ENCODE measurements at regions not wholly inside any gene's neighbourhood (a gene's known extent, or its start where the extent isn't known, plus 50 kb on each side); places are given as distances from the start of the nearest gene placed in this dataset.
"Not testable (repeated sequence)": the region's sequence is repeated elsewhere in the genome, so short reads cannot be mapped to it uniquely, and the experiment has no call there.

- ATAC-seq (no peak), FAIRE-seq (no peak), DNase-seq (ENCODE audit: low read depth in 1 of 2, low spot score in 1 of 2) (no peak)
- no peak for TF ChIP-seq MAZ (IDR thresholded peaks at IDR 0.05; ENCODE audit: borderline replicate concordance, low read depth, low read length)
- TF ChIP-seq NR3C1 (IDR thresholded peaks at IDR 0.05), result no peak
- no peak for TF ChIP-seq ELK1 (IDR thresholded peaks at IDR 0.05; ENCODE audit: low read depth, low read length)
- TF ChIP-seq ZNF302 (CRISPR knock-in tag; IDR thresholded peaks at IDR 0.05), result no peak
- TF ChIP-seq, protein P1, sequence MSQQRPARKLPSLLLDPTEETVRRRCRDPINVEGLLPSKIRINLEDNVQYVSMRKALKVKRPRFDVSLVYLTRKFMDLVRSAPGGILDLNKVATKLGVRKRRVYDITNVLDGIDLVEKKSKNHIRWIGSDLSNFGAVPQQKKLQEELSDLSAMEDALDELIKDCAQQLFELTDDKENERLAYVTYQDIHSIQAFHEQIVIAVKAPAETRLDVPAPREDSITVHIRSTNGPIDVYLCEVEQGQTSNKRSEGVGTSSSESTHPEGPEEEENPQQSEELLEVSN (IDR thresholded peaks at IDR 0.05; ENCODE audit: borderline replicate concordance, low read depth), result no peak
- no peak for TF ChIP-seq SREBF2 (IDR thresholded peaks at IDR 0.05)
- no peak for TF ChIP-seq NFE2L2 (conservative IDR thresholded peaks at IDR 0.05; ENCODE audit: low read length)
- TF ChIP-seq RCOR1 (IDR thresholded peaks at IDR 0.05; ENCODE audit: low read depth, low read length), result no peak
- no peak for TF ChIP-seq POLR2AphosphoS2 (conservative IDR thresholded peaks at IDR 0.05; ENCODE audit: low read length)
- no peak for TF ChIP-seq HMGXB4 (CRISPR knock-in tag; IDR thresholded peaks at IDR 0.05; ENCODE audit: borderline replicate concordance)
- no peak for TF ChIP-seq EHMT2 (IDR thresholded peaks at IDR 0.05; ENCODE audit: low read depth)
- TF ChIP-seq SMC3 (IDR thresholded peaks at IDR 0.05), result no peak
- no peak for TF ChIP-seq ZSCAN20 (CRISPR knock-in tag; IDR thresholded peaks at IDR 0.05)
- no peak for TF ChIP-seq HDAC2 (IDR thresholded peaks at IDR 0.05)
- no peak for TF ChIP-seq MAFK (IDR thresholded peaks at IDR 0.05; ENCODE audit: partially characterized antibody)
- TF ChIP-seq BHLHE40 (IDR thresholded peaks at IDR 0.05; ENCODE audit: low read depth, low read length), result no peak
- TF ChIP-seq EHF (CRISPR knock-in tag; IDR thresholded peaks at IDR 0.05), result no peak
- TF ChIP-seq, protein P2, sequence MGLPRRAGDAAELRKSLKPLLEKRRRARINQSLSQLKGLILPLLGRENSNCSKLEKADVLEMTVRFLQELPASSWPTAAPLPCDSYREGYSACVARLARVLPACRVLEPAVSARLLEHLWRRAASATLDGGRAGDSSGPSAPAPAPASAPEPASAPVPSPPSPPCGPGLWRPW (IDR thresholded peaks at IDR 0.05), result no peak
- Histone ChIP-seq H3K4me3 (no peak overlapping the region), H3K4me2 (no peak overlapping the region), H3K27ac (peak overlapping the region; percentile 82 to 87), H3K9me3 (peaks cover 40% of the 10 kb centered on the region), H3K4me1 (peaks cover 37% of the 10 kb centered on the region)
- POLR2A ChIA-PET, result no interaction called here
- whole genome bisulfite sequencing (ENCODE audit: missing lambda C conversion rate), result 95% methylated on average over 3 of the region's 3 CpGs
- CTCF ChIA-PET, result interaction anchor here (1.3 kb wide), 1 partner anchor 359 kb away, joined by 7 read pairs; no protein-coding TSS in a partner anchor
Measured at GRCh38 chr9:22171691-22172090, 162.6 kb upstream of the CDKN2B start.

GRCh38 chr9:22173908-22174307, 164.8 kb upstream of the CDKN2B start:
- Histone ChIP-seq H3K4me3 (no peak overlapping the region), H3K4me1 (peaks cover 29% of the 10 kb centered on the region), H3K4me2 (no peak overlapping the region), H3K27ac (peak overlapping the region in 1 of 2 experiments; percentile 0; a peak in 1 of 6 replicates), H3K9me3 (peaks cover 57% of the 10 kb centered on the region)
- ChIA-PET POLR2A (no interaction called here), CTCF (no interaction called here)
- ATAC-seq, result no peak
- no peak for DNase-seq (ENCODE audit: low read depth in 1 of 2, low spot score in 1 of 2)
- WGBS (ENCODE audit: missing lambda C conversion rate), result 98% methylated on average over 2 of the region's 2 CpGs
- TF ChIP-seq HDAC2 (IDR thresholded peaks at IDR 0.05) (no peak), MAFK (IDR thresholded peaks at IDR 0.05; ENCODE audit: partially characterized antibody) (peak; percentile 95)
- FAIRE-seq, result no peak

GRCh38 chr9:22175972-22176545, 167.0 kb upstream of the CDKN2B start:
- TF ChIP-seq, protein P3, sequence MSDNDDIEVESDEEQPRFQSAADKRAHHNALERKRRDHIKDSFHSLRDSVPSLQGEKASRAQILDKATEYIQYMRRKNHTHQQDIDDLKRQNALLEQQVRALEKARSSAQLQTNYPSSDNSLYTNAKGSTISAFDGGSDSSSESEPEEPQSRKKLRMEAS (IDR thresholded peaks at IDR 0.05), result no peak
- no peak for TF ChIP-seq RNF2 (IDR thresholded peaks at IDR 0.05; ENCODE audit: borderline replicate concordance, low read depth)
- TF ChIP-seq MAFK (IDR thresholded peaks at IDR 0.05; ENCODE audit: partially characterized antibody), result no peak
- TF ChIP-seq ZNF302 (CRISPR knock-in tag; IDR thresholded peaks at IDR 0.05), result no peak
- TF ChIP-seq, protein P4, sequence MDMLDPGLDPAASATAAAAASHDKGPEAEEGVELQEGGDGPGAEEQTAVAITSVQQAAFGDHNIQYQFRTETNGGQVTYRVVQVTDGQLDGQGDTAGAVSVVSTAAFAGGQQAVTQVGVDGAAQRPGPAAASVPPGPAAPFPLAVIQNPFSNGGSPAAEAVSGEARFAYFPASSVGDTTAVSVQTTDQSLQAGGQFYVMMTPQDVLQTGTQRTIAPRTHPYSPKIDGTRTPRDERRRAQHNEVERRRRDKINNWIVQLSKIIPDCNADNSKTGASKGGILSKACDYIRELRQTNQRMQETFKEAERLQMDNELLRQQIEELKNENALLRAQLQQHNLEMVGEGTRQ (IDR thresholded peaks at IDR 0.05), result no peak
- TF ChIP-seq EHF (CRISPR knock-in tag; IDR thresholded peaks at IDR 0.05), result no peak
- TF ChIP-seq RARB (CRISPR knock-in tag; IDR thresholded peaks at IDR 0.05), result no peak
- no peak for TF ChIP-seq HOXB5 (CRISPR knock-in tag; IDR thresholded peaks at IDR 0.05)
- 96% methylated on average over 2 of the region's 2 CpGs for WGBS (ENCODE audit: missing lambda C conversion rate)
- ATAC-seq (no peak), FAIRE-seq (no peak), DNase-seq (ENCODE audit: low read depth in 1 of 2, low spot score in 1 of 2) (no peak)
- Histone ChIP-seq H3K4me3 (no peak overlapping the region), H3K27ac (no peak overlapping the region), H3K9me3 (peaks cover 65% of the 10 kb centered on the region), H3K4me2 (no peak overlapping the region), H3K4me1 (peaks cover 8% of the 10 kb centered on the region)
- CTCF ChIA-PET, result interaction anchor here (0.5 to 1.6 kb wide), 3 partner anchors 62 to 986 kb away, joined by 3 to 6 read pairs (median 4); no protein-coding TSS in a partner anchor
- POLR2A ChIA-PET, result no interaction called here

DNA sequence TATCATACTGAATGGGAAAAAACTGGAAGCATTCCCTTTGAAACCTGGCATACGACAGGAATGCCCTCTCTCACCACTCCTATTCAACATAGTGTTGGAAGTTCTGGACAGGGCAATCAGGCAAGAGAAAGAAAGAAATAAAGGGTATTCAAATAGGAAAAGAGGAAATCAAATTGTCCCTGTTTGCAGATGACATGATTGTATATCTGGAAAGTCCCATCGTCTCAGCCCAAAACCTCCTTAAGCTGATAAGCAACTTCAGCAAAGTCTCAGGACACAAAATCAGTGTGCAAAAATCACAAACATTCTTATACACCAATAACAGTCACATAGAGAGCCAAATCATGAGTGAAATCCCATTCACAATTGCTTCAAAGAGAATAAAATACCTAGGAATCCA, 171.9 kb upstream of the CDKN2B start:
- peaks cover 62% of the 10 kb centered on the region for H3K9me3 ChIP-seq
- H3K4me1 ChIP-seq; DNase-seq (ENCODE audit: low read depth in 1 of 2, low spot score in 1 of 2); POLR2A ChIA-PET; H3K4me2 ChIP-seq; H3K27ac ChIP-seq; H3K4me3 ChIP-seq; FAIRE-seq; ATAC-seq: not testable (repeated sequence)
- CTCF ChIA-PET, result interaction anchor here (1.5 kb wide), 1 partner anchor 58 kb away, joined by 4 read pairs; no protein-coding TSS in a partner anchor
- 91% methylated on average over 2 of the region's 2 CpGs for whole genome bisulfite sequencing (ENCODE audit: missing lambda C conversion rate)

Data from A549 (cell line).